ENCODE measurements at regions not wholly inside any gene's neighbourhood (a gene's known extent, or its start where the extent isn't known, plus 50 kb on each side); places are given as distances from the start of the nearest gene placed in this dataset.

- FAIRE-seq (no peak), DNase-seq (ENCODE audit: insufficient read length, low spot score) (no peak)
These were observed 162.9 kb upstream of the TLE3 start for GRCh38 chr15:70260580-70260979.

GRCh38 chr15:70259640-70260508, 162.2 kb upstream of the TLE3 start:
- FAIRE-seq (peak; percentile 42), DNase-seq (ENCODE audit: insufficient read length, low spot score) (peak; percentile 38)

- FAIRE-seq = no peak
- DNase-seq (ENCODE audit: insufficient read length, low spot score) = no peak
These were observed 161.3 kb upstream of the TLE3 start for GRCh38 chr15:70259028-70259424.

GRCh38 chr15:70258369-70259027, 160.8 kb upstream of the TLE3 start:
- FAIRE-seq (no peak), DNase-seq (ENCODE audit: insufficient read length, low spot score) (no peak)

GRCh38 chr15:70257573-70258248, 160.0 kb upstream of the TLE3 start:
- peak; percentile 36 for FAIRE-seq
- no peak for DNase-seq (ENCODE audit: insufficient read length, low spot score)

- DNase-seq (ENCODE audit: insufficient read length, low spot score) = no peak
- FAIRE-seq = no peak
These were observed 159.3 kb upstream of the TLE3 start for GRCh38 chr15:70257047-70257446.

GRCh38 chr15:70254311-70254869, 156.7 kb upstream of the TLE3 start:
- DNase-seq (ENCODE audit: insufficient read length, low spot score) (no peak), FAIRE-seq (no peak)

- no peak for FAIRE-seq
These were observed 155.9 kb upstream of the TLE3 start for GRCh38 chr15:70253461-70254156.

GRCh38 chr15:70252951-70253320, 155.2 kb upstream of the TLE3 start:
- DNase-seq (ENCODE audit: insufficient read length, low spot score) (no peak), FAIRE-seq (no peak)

More at GRCh38 chr15:70253461-70254156, 155.9 kb upstream of the TLE3 start:
- DNase-seq (ENCODE audit: insufficient read length, low spot score) = no peak

- FAIRE-seq = no peak
- no peak for DNase-seq (ENCODE audit: insufficient read length, low spot score)
These were observed 154.6 kb upstream of the TLE3 start for GRCh38 chr15:70252056-70252950.

GRCh38 chr15:70251246-70251990, 153.7 kb upstream of the TLE3 start:
- no peak for FAIRE-seq
- no peak for DNase-seq (ENCODE audit: insufficient read length, low spot score)

- FAIRE-seq (no peak), DNase-seq (ENCODE audit: insufficient read length, low spot score) (no peak)
These were observed 152.8 kb upstream of the TLE3 start for GRCh38 chr15:70250208-70251201.

- FAIRE-seq = no peak
- no peak for DNase-seq (ENCODE audit: insufficient read length, low spot score)
These were observed 151.9 kb upstream of the TLE3 start for GRCh38 chr15:70249616-70250015.

GRCh38 chr15:70248116-70249025, 150.7 kb upstream of the TLE3 start:
- DNase-seq (ENCODE audit: insufficient read length, low spot score) = peak; percentile 40
- FAIRE-seq = no peak

GRCh38 chr15:70247281-70247680, 149.6 kb upstream of the TLE3 start:
- FAIRE-seq (peak; percentile 33), DNase-seq (ENCODE audit: insufficient read length, low spot score) (no peak)

- no peak for FAIRE-seq
These were observed 149.0 kb upstream of the TLE3 start for GRCh38 chr15:70246623-70247220.

More at GRCh38 chr15:70246623-70247220, 149.0 kb upstream of the TLE3 start:
- DNase-seq (ENCODE audit: insufficient read length, low spot score) = no peak
